ENCODE measurements at regions not wholly inside any gene's neighbourhood (a gene's known extent, or its start where the extent isn't known, plus 50 kb on each side); places are given as distances from the start of the nearest gene placed in this dataset.

DNA sequence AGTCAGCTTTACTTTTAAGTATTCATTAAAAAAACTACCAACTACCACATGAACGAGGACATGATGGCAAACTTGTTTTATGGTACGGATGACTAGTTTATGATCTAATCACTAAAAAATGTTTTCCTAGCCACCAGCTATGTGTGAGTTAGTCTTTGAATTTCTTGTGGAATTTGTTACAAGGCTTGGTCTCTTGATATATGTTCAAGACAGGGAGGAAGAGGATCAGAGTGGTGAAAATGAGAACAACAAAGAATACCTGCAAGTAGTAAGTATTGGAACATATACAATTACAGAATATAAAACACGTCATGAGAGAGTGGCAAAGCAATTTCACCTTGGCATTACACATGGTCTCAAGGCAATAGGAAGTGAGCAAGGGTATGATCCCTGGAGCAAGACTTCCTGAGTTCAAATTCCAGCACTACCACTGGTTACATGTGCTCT lies 548.6 kb upstream of the TLE4 start:
- CTCF ChIA-PET = no interaction called here
- TF ChIP-seq, protein P1, sequence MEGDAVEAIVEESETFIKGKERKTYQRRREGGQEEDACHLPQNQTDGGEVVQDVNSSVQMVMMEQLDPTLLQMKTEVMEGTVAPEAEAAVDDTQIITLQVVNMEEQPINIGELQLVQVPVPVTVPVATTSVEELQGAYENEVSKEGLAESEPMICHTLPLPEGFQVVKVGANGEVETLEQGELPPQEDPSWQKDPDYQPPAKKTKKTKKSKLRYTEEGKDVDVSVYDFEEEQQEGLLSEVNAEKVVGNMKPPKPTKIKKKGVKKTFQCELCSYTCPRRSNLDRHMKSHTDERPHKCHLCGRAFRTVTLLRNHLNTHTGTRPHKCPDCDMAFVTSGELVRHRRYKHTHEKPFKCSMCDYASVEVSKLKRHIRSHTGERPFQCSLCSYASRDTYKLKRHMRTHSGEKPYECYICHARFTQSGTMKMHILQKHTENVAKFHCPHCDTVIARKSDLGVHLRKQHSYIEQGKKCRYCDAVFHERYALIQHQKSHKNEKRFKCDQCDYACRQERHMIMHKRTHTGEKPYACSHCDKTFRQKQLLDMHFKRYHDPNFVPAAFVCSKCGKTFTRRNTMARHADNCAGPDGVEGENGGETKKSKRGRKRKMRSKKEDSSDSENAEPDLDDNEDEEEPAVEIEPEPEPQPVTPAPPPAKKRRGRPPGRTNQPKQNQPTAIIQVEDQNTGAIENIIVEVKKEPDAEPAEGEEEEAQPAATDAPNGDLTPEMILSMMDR (IDR thresholded peaks at IDR 0.05; ENCODE audit: unreplicated experiment) = no peak
- no peaks in the 10 kb centered on the region for H3K9me3 Mint-ChIP-seq (ENCODE audit: low read depth, unreplicated experiment)
- intact Hi-C loops (cut with micrococcal nuclease; ENCODE audit: unreplicated experiment) = no loop called here
- peaks cover 7% of the 10 kb centered on the region for H3K4me1 Mint-ChIP-seq (ENCODE audit: low read depth, unreplicated experiment)
- H3K36me3 Mint-ChIP-seq (ENCODE audit: insufficient read depth, unreplicated experiment) = no peaks in the 10 kb centered on the region
- no peak overlapping the region for H3K27ac Mint-ChIP-seq (ENCODE audit: unreplicated experiment)
- no peak overlapping the region for H3K4me3 Mint-ChIP-seq (ENCODE audit: low read depth, unreplicated experiment)
- no peaks in the 10 kb centered on the region for H3K27me3 Mint-ChIP-seq (ENCODE audit: unreplicated experiment)
- BruUV-seq (replicated peaks) = no TSS peak
- DNase-seq = no peak

DNA sequence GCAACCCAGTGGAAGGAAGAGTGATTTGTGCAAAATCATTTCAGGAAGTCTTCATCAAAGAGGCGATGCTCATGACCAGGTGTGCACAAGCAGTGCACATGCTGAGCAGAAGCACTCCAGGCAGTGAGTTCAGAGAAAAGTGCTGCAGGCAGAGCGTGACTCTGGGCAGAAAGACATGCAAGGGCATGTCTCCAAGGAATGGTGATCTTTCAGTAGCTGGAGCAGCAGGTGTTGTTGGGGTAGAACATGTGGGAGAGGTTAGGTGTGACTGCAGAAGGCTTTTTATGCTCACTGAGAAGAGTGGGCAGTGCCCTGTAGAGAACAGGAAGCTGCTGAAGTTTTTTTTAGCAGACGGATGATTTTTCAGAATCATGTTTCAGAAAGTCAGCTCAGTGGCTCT lies 545.4 kb upstream of the TLE4 start:
- TF ChIP-seq, protein P1 (IDR thresholded peaks at IDR 0.05; ENCODE audit: unreplicated experiment) = no peak
- intact Hi-C loops (cut with micrococcal nuclease; ENCODE audit: unreplicated experiment) = no loop called here
- H3K36me3 Mint-ChIP-seq (ENCODE audit: insufficient read depth, unreplicated experiment) = no peaks in the 10 kb centered on the region
- H3K4me1 Mint-ChIP-seq (ENCODE audit: low read depth, unreplicated experiment) = peaks cover 7% of the 10 kb centered on the region
- CTCF ChIA-PET = no interaction called here
- BruUV-seq (replicated peaks) = no TSS peak
- no peaks in the 10 kb centered on the region for H3K9me3 Mint-ChIP-seq (ENCODE audit: low read depth, unreplicated experiment)
- no peak overlapping the region for H3K4me3 Mint-ChIP-seq (ENCODE audit: low read depth, unreplicated experiment)
- DNase-seq = no peak
- no peak overlapping the region for H3K27ac Mint-ChIP-seq (ENCODE audit: unreplicated experiment)
- H3K27me3 Mint-ChIP-seq (ENCODE audit: unreplicated experiment) = no peaks in the 10 kb centered on the region

DNA sequence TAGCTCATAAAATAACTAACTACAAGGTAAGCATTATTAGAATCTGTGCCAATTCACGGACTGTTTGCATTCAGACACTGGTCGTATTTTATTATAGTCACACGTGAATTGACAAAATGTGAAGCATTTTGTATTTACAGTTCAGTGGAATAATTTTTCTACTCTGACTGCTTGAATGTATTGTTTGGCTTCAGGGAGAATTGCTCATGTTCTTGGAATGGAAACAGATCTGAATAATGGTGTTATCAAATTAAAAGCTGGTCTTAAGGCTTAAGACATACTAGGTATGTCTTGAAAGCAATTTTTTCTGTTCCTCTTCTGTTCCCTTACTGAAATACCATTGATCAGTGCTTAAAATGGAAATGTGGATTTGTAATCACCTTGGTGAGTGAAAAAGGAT lies 543.7 kb upstream of the TLE4 start:
- Mint-ChIP-seq H3K4me3 (ENCODE audit: low read depth, unreplicated experiment) (no peak overlapping the region), H3K27ac (ENCODE audit: unreplicated experiment) (no peak overlapping the region), H3K27me3 (ENCODE audit: unreplicated experiment) (no peaks in the 10 kb centered on the region), H3K4me1 (ENCODE audit: low read depth, unreplicated experiment) (peaks cover 7% of the 10 kb centered on the region), H3K36me3 (ENCODE audit: insufficient read depth, unreplicated experiment) (no peaks in the 10 kb centered on the region), H3K9me3 (ENCODE audit: low read depth, unreplicated experiment) (no peaks in the 10 kb centered on the region)
- CTCF ChIA-PET = interaction anchor here (0.7 kb wide), 1 partner anchor 1750 kb away, joined by 4 read pairs; no protein-coding TSS in a partner anchor
- TF ChIP-seq, protein P1 (IDR thresholded peaks at IDR 0.05; ENCODE audit: unreplicated experiment) = no peak
- no TSS peak for BruUV-seq (replicated peaks)
- intact Hi-C loops (cut with micrococcal nuclease; ENCODE audit: unreplicated experiment) = no loop called here
- no peak for DNase-seq

DNA sequence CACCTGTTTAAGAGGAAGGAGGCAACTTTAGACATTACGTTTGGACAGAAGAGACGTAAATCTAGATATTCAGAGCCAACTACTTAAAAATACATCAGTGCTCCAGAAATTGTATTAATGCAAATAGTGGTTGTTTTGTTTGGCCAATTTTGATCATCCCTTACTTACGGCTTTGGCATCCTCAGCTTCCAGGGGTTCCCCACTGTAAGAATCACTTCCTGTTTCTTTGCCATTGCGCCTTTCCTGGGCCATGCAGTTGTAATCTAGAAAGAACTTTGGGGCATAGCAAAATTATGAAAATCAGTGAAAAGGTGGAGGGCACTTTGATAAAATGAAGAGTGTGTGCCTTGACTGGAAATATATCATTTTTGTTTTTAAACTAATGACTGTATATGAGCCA lies 537.2 kb upstream of the TLE4 start:
- intact Hi-C loops (cut with micrococcal nuclease; ENCODE audit: unreplicated experiment) = no loop called here
- TF ChIP-seq, protein P1 (IDR thresholded peaks at IDR 0.05; ENCODE audit: unreplicated experiment) = no peak
- no peak for DNase-seq
- Mint-ChIP-seq H3K27ac (ENCODE audit: unreplicated experiment) (no peak overlapping the region), H3K27me3 (ENCODE audit: unreplicated experiment) (no peaks in the 10 kb centered on the region), H3K36me3 (ENCODE audit: insufficient read depth, unreplicated experiment) (no peaks in the 10 kb centered on the region), H3K4me3 (ENCODE audit: low read depth, unreplicated experiment) (no peak overlapping the region), H3K4me1 (ENCODE audit: low read depth, unreplicated experiment) (no peaks in the 10 kb centered on the region), H3K9me3 (ENCODE audit: low read depth, unreplicated experiment) (no peaks in the 10 kb centered on the region)
- CTCF ChIA-PET = no interaction called here
- no TSS peak for BruUV-seq (replicated peaks)
